ENCODE measurements at regions not wholly inside any gene's neighbourhood (a gene's known extent, or its start where the extent isn't known, plus 50 kb on each side); places are given as distances from the start of the nearest gene placed in this dataset.
"Not testable (repeated sequence)": the region's sequence is repeated elsewhere in the genome, so short reads cannot be mapped to it uniquely, and the experiment has no call there.

DNA sequence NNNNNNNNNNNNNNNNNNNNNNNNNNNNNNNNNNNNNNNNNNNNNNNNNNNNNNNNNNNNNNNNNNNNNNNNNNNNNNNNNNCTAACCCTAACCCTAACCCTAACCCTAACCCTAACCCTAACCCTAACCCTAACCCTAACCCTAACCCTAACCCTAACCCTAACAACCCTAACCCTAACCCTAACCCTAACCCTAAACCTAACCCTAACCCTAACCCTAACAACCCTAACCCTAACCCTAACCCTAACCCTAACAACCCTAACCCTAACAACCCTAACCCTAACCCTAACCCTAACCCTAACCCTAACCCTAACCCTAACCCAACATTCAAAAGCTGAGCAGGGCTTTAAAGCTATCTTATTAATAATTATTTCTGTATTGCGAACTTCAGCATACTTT lies 182.5 kb upstream of the FAM20C start:
- H3K36me3 Mint-ChIP-seq (ENCODE audit: low read depth); H3K9me3 Mint-ChIP-seq; H3K4me1 Mint-ChIP-seq (ENCODE audit: low read depth); H3K4me3 Mint-ChIP-seq; H3K27me3 Mint-ChIP-seq; intact Hi-C loops (cut with micrococcal nuclease); H3K27ac Mint-ChIP-seq: not testable (repeated sequence)

GRCh38 chr7:32565-33280 lies 159.6 kb upstream of the FAM20C start:
- H3K27ac Mint-ChIP-seq; H3K36me3 Mint-ChIP-seq (ENCODE audit: low read depth); H3K9me3 Mint-ChIP-seq; intact Hi-C loops (cut with micrococcal nuclease); H3K4me1 Mint-ChIP-seq (ENCODE audit: low read depth); H3K27me3 Mint-ChIP-seq; H3K4me3 Mint-ChIP-seq: not testable (repeated sequence)

GRCh38 chr7:35121-35541 lies 157.2 kb upstream of the FAM20C start:
- H3K36me3 Mint-ChIP-seq (ENCODE audit: low read depth); H3K4me1 Mint-ChIP-seq (ENCODE audit: low read depth); H3K27me3 Mint-ChIP-seq; H3K27ac Mint-ChIP-seq; H3K4me3 Mint-ChIP-seq; intact Hi-C loops (cut with micrococcal nuclease); H3K9me3 Mint-ChIP-seq: not testable (repeated sequence)

- H3K9me3 Mint-ChIP-seq; H3K27ac Mint-ChIP-seq; intact Hi-C loops (cut with micrococcal nuclease); H3K4me3 Mint-ChIP-seq; H3K36me3 Mint-ChIP-seq (ENCODE audit: low read depth); H3K27me3 Mint-ChIP-seq: not testable (repeated sequence)
- peaks cover 20% of the 10 kb centered on the region for H3K4me1 Mint-ChIP-seq (ENCODE audit: low read depth)
Measured at GRCh38 chr7:36539-36938, 155.8 kb upstream of the FAM20C start.

DNA sequence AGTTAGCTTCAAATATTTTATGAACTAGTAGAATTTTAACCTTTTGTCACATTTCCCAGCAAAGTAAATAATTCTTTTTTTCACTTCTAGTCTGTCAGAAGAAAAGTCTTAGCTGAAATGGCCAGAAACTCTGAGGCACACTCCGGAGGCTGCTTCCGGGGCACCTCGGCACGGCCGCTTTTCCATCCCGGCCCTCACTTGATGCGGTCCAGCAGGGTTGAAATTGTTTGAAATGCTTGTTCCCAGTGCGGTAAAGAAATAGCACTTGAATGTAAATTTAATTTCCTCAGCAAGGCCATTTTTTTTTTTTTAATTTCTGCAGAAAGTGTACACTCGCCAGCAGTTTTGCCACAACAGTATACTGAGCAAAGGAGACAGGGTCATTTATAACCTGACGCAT lies 154.7 kb upstream of the FAM20C start:
- H3K27me3 Mint-ChIP-seq; H3K4me3 Mint-ChIP-seq; H3K36me3 Mint-ChIP-seq (ENCODE audit: low read depth); H3K27ac Mint-ChIP-seq; H3K9me3 Mint-ChIP-seq; intact Hi-C loops (cut with micrococcal nuclease): not testable (repeated sequence)
- peaks cover 31% of the 10 kb centered on the region for H3K4me1 Mint-ChIP-seq (ENCODE audit: low read depth)

DNA sequence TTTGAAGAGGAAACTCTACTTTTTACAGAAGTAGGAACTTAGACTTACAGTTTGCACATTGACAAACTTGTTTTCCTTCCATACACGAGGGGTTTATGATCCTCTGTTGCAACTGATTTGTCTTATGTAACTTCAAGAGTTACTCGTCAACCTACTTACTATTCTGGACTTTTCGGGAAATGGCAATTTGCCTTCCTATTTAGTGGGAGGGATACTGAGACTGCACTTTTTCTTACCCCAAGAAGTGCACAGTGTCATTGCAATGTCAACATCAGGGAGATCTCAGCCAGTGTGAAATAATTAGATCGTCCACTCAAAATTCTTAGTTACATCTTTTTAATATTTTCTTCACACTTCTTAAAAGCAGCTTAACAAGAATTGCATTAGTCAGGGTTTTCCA lies 153.9 kb upstream of the FAM20C start:
- H3K36me3 Mint-ChIP-seq (ENCODE audit: low read depth); H3K4me3 Mint-ChIP-seq; intact Hi-C loops (cut with micrococcal nuclease); H3K27me3 Mint-ChIP-seq; H3K9me3 Mint-ChIP-seq; H3K27ac Mint-ChIP-seq: not testable (repeated sequence)
- peaks cover 32% of the 10 kb centered on the region for H3K4me1 Mint-ChIP-seq (ENCODE audit: low read depth)

DNA sequence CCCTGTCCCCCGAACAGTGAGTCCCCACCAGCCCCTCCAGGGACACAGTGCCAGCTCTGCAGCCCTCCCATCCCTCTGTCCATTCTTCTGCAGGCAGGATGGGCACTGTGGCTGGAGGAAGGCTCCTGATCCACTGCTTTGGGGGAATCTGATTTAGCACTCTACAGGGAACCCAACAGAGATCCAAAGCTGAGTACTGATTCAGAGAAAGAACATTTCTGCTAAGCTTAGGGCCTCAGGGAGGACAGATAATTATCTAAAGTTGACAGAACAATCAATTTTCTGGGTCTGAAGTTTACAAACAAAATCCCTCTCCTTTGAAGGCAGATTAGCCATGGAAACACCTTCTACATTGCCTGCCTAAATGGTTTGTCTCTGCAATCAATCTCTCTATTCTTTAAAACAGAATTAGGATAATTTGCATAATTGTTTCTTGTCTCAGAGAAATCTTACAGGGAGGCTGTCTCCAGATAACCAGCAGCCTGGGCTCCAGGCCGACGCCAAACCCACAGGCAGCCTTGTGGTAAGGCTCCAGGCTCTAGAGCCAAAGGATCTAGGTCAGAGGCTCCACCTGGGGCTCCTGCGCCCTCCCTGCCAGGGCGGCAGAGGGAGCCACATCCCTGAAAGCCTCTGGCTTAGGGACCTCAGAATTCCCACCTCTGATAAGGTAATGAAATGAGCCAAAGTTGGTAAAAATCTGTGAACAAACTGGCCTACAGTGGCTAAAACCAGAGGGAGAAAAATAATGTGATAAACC lies 152.2 kb upstream of the FAM20C start:
- H3K4me3 Mint-ChIP-seq; H3K9me3 Mint-ChIP-seq; H3K27me3 Mint-ChIP-seq; H3K36me3 Mint-ChIP-seq (ENCODE audit: low read depth); H3K27ac Mint-ChIP-seq; intact Hi-C loops (cut with micrococcal nuclease): not testable (repeated sequence)
- peaks cover 37% of the 10 kb centered on the region for H3K4me1 Mint-ChIP-seq (ENCODE audit: low read depth)

- Mint-ChIP-seq H3K4me3 (no peak overlapping the region), H3K27me3 (peaks cover 6% of the 10 kb centered on the region), H3K27ac (no peak overlapping the region), H3K9me3 (no peaks in the 10 kb centered on the region), H3K4me1 (ENCODE audit: low read depth) (peaks cover 40% of the 10 kb centered on the region), H3K36me3 (ENCODE audit: low read depth) (no peaks in the 10 kb centered on the region)
- intact Hi-C loops (cut with micrococcal nuclease), result no loop called here
Measured at GRCh38 chr7:40799-41750, 151.3 kb upstream of the FAM20C start.

GRCh38 chr7:41917-42565 lies 150.3 kb upstream of the FAM20C start:
- no peaks in the 10 kb centered on the region for H3K9me3 Mint-ChIP-seq
- H3K4me3 Mint-ChIP-seq, result no peak overlapping the region
- H3K27ac Mint-ChIP-seq, result peak overlapping the region; percentile 12
- H3K27me3 Mint-ChIP-seq, result peaks cover 9% of the 10 kb centered on the region
- H3K4me1 Mint-ChIP-seq (ENCODE audit: low read depth), result peaks cover 40% of the 10 kb centered on the region
- H3K36me3 Mint-ChIP-seq (ENCODE audit: low read depth), result no peaks in the 10 kb centered on the region
- intact Hi-C loops (cut with micrococcal nuclease), result no loop called here

- Mint-ChIP-seq H3K27ac (no peak overlapping the region), H3K4me1 (ENCODE audit: low read depth) (peaks cover 40% of the 10 kb centered on the region), H3K9me3 (no peaks in the 10 kb centered on the region), H3K27me3 (peaks cover 9% of the 10 kb centered on the region), H3K36me3 (ENCODE audit: low read depth) (no peaks in the 10 kb centered on the region), H3K4me3 (no peak overlapping the region)
- intact Hi-C loops (cut with micrococcal nuclease), result no loop called here
Measured at GRCh38 chr7:43791-44540, 148.4 kb upstream of the FAM20C start.

DNA sequence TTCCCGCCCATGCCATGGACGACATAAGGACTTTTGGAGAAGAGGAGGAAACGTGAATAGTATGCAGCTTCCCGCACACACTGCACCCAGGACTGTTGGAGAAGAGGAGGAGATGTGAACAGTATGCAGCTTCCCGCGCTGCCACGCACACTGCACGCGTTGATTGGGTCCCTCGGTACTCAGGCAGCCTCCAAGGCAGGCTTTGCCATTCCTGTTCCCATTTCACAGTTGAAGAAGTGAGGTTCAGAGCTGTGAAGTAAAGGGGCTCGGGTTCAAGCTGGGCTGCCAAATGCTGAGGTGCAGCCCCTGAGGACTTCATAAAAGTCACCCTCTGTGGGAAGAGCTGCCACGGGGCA lies 147.9 kb upstream of the FAM20C start:
- no peaks in the 10 kb centered on the region for H3K36me3 Mint-ChIP-seq (ENCODE audit: low read depth)
- H3K27ac Mint-ChIP-seq, result no peak overlapping the region
- no peak overlapping the region for H3K4me3 Mint-ChIP-seq
- peaks cover 9% of the 10 kb centered on the region for H3K27me3 Mint-ChIP-seq
- H3K4me1 Mint-ChIP-seq (ENCODE audit: low read depth), result peaks cover 40% of the 10 kb centered on the region
- intact Hi-C loops (cut with micrococcal nuclease), result no loop called here
- H3K9me3 Mint-ChIP-seq, result no peaks in the 10 kb centered on the region

DNA sequence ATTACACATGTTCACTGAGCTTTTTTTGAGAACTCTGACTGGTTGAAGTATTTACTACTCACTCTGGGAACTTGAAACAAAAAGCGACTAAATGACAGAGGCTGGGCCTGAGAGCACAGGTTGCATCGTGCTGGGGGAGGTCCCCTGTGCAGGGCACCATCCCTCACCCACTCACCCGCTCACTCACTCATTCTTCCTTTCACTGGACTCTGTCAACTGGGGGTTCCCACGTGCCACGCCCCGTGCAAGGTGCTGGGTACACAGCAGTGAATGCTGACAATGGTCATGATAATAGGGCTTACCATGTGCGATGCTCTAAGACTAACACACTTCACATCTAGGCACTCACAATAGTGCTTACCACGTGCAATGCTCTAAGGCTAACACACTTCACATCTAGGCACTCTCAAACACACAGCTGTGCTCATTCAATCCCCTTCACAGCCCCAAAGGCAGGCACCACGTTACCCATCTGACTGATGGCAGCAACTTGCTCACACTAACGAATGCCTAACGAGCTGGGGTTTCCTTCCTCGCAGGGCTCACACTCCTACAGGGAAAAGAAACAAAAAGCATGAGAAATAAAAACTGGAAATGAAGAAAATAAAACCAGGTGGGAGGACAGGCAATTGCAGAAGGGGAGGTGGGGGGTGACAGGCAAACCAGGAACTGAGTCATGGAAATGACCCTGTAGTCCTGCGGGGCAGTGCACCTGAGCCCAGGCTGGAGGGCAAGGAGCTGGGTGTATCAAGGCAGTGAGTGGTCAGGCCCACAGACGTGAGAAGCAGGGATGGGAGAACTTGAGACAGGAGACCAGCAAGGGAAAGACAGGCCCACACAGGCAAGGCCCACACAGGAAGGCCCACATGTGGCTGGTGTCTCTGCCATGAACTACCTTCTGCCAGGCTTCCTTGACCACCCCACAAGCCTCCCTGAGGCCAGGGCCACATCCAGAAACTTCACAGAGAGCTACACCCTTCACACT lies 147.0 kb upstream of the FAM20C start:
- Mint-ChIP-seq H3K9me3 (no peaks in the 10 kb centered on the region), H3K27ac (no peak overlapping the region)

More for the DNA sequence above, 147.0 kb upstream of the FAM20C start:
- H3K4me3 Mint-ChIP-seq, result no peak overlapping the region
- intact Hi-C loops (cut with micrococcal nuclease), result no loop called here
- H3K4me1 Mint-ChIP-seq (ENCODE audit: low read depth), result peaks cover 38% of the 10 kb centered on the region
- H3K36me3 Mint-ChIP-seq (ENCODE audit: low read depth), result no peaks in the 10 kb centered on the region
- H3K27me3 Mint-ChIP-seq, result peaks cover 9% of the 10 kb centered on the region
